Astrocyte of the spinal cord (primary cell): ENCODE measurements at regions not wholly inside any gene's neighbourhood (a gene's known extent, or its start where the extent isn't known, plus 50 kb on each side); places are given as distances from the start of the nearest gene placed in this dataset.

Source experiments
- DNase-seq: peaks from one replicate; pipeline ENCODE4 v3.0.0; 2011; ENCODE audit warnings: low read depth, low spot score
- H3K4me3 ChIP-seq: 2 replicates; pipeline ENCODE4 v1.5.1; 2011; ENCODE audit warnings: low read depth, mild to moderate bottlenecking, low read length, moderate library complexity
- CTCF ChIP-seq: IDR thresholded peaks from 2 replicates; pipeline ENCODE4 v1.5.1; 2012; ENCODE audit warnings: low read depth, mild to moderate bottlenecking, low read length, inconsistent platforms
- in situ Hi-C: cut with HindIII; loops from 2 replicates; pipeline ENCODE4 v1.10.0; 2017; ENCODE audit warnings: low sequenced_read_pairs

- in situ Hi-C loops = no loop called here
- no peak for TF ChIP-seq CTCF
- DNase-seq = no peak
- H3K4me3 ChIP-seq = no peak overlapping the region
Measured at GRCh38 chr12:58296863-58297262, 355.5 kb downstream of the ATP23 start.

- H3K4me3 ChIP-seq = no peak overlapping the region
- no peak for DNase-seq
- in situ Hi-C loops = no loop called here
- TF ChIP-seq CTCF = no peak
Measured at GRCh38 chr12:58298803-58299202, 357.4 kb downstream of the ATP23 start.

- no peak for TF ChIP-seq CTCF
- no peak for DNase-seq
- no peak overlapping the region for H3K4me3 ChIP-seq
- in situ Hi-C loops = no loop called here
Measured at GRCh38 chr12:58299371-58299770, 358.0 kb downstream of the ATP23 start.

GRCh38 chr12:58301038-58301729 lies 359.8 kb downstream of the ATP23 start:
- no peak for DNase-seq
- no peak for TF ChIP-seq CTCF
- no peak overlapping the region for H3K4me3 ChIP-seq
- in situ Hi-C loops = no loop called here

GRCh38 chr12:58301730-58302122 lies 360.4 kb downstream of the ATP23 start:
- TF ChIP-seq CTCF = no peak
- no peak for DNase-seq
- in situ Hi-C loops = no loop called here
- H3K4me3 ChIP-seq = no peak overlapping the region

- no peak for TF ChIP-seq CTCF
- H3K4me3 ChIP-seq = no peak overlapping the region
- in situ Hi-C loops = no loop called here
- DNase-seq = no peak
Measured at GRCh38 chr12:58302487-58303011, 361.2 kb downstream of the ATP23 start.
